ENCODE measurements at regions not wholly inside any gene's neighbourhood (a gene's known extent, or its start where the extent isn't known, plus 50 kb on each side); places are given as distances from the start of the nearest gene placed in this dataset.

DNA sequence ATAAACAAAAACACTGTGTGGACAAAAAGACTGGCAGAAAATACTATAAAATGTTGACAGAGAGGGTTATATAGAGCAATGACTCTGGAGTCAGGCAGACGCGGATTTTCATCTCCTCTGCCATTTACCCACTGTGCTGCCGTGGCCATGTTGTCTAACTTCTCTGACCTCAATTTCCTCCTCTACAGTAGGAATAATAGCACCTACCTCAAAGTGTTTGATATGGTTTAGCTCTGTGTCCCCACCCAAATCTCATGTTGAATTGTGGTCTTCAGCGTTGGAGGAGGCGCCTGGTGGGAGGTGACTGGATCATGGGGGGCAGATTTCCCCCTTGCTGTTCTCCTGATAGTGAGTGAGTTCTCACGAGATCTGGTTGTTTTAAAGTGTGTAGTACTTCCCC lies 78.2 kb upstream of the CALN1 start:
- TF ChIP-seq CTCF (conservative IDR thresholded peaks at IDR 0.05): no peak
- TF ChIP-seq ZFX (IDR thresholded peaks at IDR 0.05): no peak

All from C4-2B (cell line).